ENCODE measurements at regions not wholly inside any gene's neighbourhood (a gene's known extent, or its start where the extent isn't known, plus 50 kb on each side); places are given as distances from the start of the nearest gene placed in this dataset.

GRCh38 chrX:39802908-39803307 is 294.9 kb downstream of the BCOR start:
- Histone ChIP-seq H3K4me1 (peaks cover 0 to 3% (median 0%) of the 10 kb centered on the region in 4 donors), H3K4me3 (no peak overlapping the region), H3K27me3 (no peaks in the 10 kb centered on the region), H3K27ac (no peak overlapping the region), H3K9me3 (no peaks in the 10 kb centered on the region), H3K36me3 (no peaks in the 10 kb centered on the region)
- WGBS, 2 donors: 55 to 59% methylated on average over 10 of the region's 10 CpGs
- TF ChIP-seq POLR2A (IDR thresholded peaks at IDR 0.05): no peak
- TF ChIP-seq CTCF (IDR thresholded peaks at IDR 0.05): no peak
- TF ChIP-seq EP300 (IDR thresholded peaks at IDR 0.05): no peak
- no peak for DNase-seq (ENCODE audit: low spot score in 2 of 2)

GRCh38 chrX:39805022-39805421 is 292.7 kb downstream of the BCOR start:
- TF ChIP-seq POLR2A (IDR thresholded peaks at IDR 0.05) (no peak), EP300 (IDR thresholded peaks at IDR 0.05) (no peak), CTCF (IDR thresholded peaks at IDR 0.05) (no peak)
- no peak overlapping the region for H3K4me3 ChIP-seq
- peaks cover 0 to 24% (median 4%) of the 10 kb centered on the region in 4 donors for H3K4me1 ChIP-seq
- no peaks in the 10 kb centered on the region for H3K27me3 ChIP-seq
- no peak for DNase-seq (ENCODE audit: low spot score in 2 of 2)
- 72 to 95% methylated on average over 2 of the region's 2 CpGs for WGBS, 2 donors
- no peak overlapping the region for H3K27ac ChIP-seq
- no peaks in the 10 kb centered on the region for H3K36me3 ChIP-seq
- no peaks in the 10 kb centered on the region for H3K9me3 ChIP-seq

- Histone ChIP-seq H3K36me3 (no peaks in the 10 kb centered on the region), H3K4me3 (no peak overlapping the region), H3K27ac (no peak overlapping the region), H3K27me3 (no peaks in the 10 kb centered on the region), H3K9me3 (no peaks in the 10 kb centered on the region), H3K4me1 (peaks cover 0 to 26% (median 4%) of the 10 kb centered on the region in 4 donors)
- TF ChIP-seq EP300 (IDR thresholded peaks at IDR 0.05): no peak
- TF ChIP-seq POLR2A (IDR thresholded peaks at IDR 0.05): no peak
- TF ChIP-seq CTCF (IDR thresholded peaks at IDR 0.05): no peak
- no peak for DNase-seq (ENCODE audit: low spot score in 2 of 2)
- 88 to 98% methylated on average over 4 to 5 of the region's 5 CpGs for WGBS, 2 donors
These were observed 291.9 kb downstream of the BCOR start for GRCh38 chrX:39805825-39806224.

- Histone ChIP-seq H3K36me3 (no peaks in the 10 kb centered on the region), H3K4me3 (no peak overlapping the region), H3K4me1 (peaks cover 0 to 26% (median 4%) of the 10 kb centered on the region in 4 donors), H3K9me3 (no peaks in the 10 kb centered on the region), H3K27me3 (no peaks in the 10 kb centered on the region), H3K27ac (peak overlapping the region in 3 of 4 donors; percentile 34 to 80 (median 77))
- TF ChIP-seq CTCF (IDR thresholded peaks at IDR 0.05) (no peak), EP300 (IDR thresholded peaks at IDR 0.05) (peak in 1 of 2 donors; percentile 54)
- 7 to 28% methylated on average over 7 of the region's 7 CpGs for WGBS, 2 donors
- peak in 1 of 2 donors; percentile 18 for DNase-seq (ENCODE audit: low spot score in 2 of 2)
These were observed 289.3 kb downstream of the BCOR start for GRCh38 chrX:39808471-39808917.

- H3K27ac ChIP-seq: peak overlapping the region in 2 of 4 donors; percentile 77 to 80
- no peak overlapping the region for H3K4me3 ChIP-seq
- DNase-seq (ENCODE audit: low spot score in 2 of 2): no peak
- H3K27me3 ChIP-seq: no peaks in the 10 kb centered on the region
- H3K4me1 ChIP-seq: peaks cover 0 to 34% (median 4%) of the 10 kb centered on the region in 4 donors
- 65 to 76% methylated on average over 4 of the region's 4 CpGs for WGBS, 2 donors
- no peaks in the 10 kb centered on the region for H3K9me3 ChIP-seq
- no peaks in the 10 kb centered on the region for H3K36me3 ChIP-seq
- TF ChIP-seq EP300 (IDR thresholded peaks at IDR 0.05): no peak
- no peak for TF ChIP-seq CTCF (IDR thresholded peaks at IDR 0.05)
- no peak for TF ChIP-seq POLR2A (IDR thresholded peaks at IDR 0.05)
These were observed 288.4 kb downstream of the BCOR start for GRCh38 chrX:39809331-39809730.
